HEK293 (cell line): ENCODE measurements at regions not wholly inside any gene's neighbourhood (a gene's known extent, or its start where the extent isn't known, plus 50 kb on each side); places are given as distances from the start of the nearest gene placed in this dataset.

Experiments
- CTCF ChIA-PET: fragments of 350-600 bp; formaldehyde crosslinking; extraction: SDS; loops from one replicate; lab custom pipeline; 2021; ENCODE audit warnings: antibody characterized with exemption; lab: Yijun Ruan, JAX
- POLR2A ChIA-PET: fragments of 300-600 bp; formaldehyde crosslinking; extraction: SDS; loops from one replicate; lab custom pipeline; 2020; ENCODE audit warnings: antibody characterized with exemption, inconsistent platforms; lab: Yijun Ruan, JAX
- H3K27ac ChIP-seq: fragments of 200-500 bp; sonication (Bioruptor generic); 2 replicates; pipeline ENCODE4 v1.5.1; 2014; ENCODE audit warnings: low read depth, low read length, control low read depth, inconsistent platforms; ENCODE audit errors: extremely low read depth
- H3K36me3 ChIP-seq, 2 experiments: fragments of 200-500 bp in 1 of 2; sonication (Bioruptor generic) in 1 of 2; 1 replicate in 1 of 2; 2 replicates in 1 of 2; pipeline ENCODE4 v1.5.1; 2014 to 2017; ENCODE audit warnings: inconsistent platforms in 2 of 2, low read length in 2 of 2; ENCODE audit not compliant: control insufficient read depth in 2 of 2, insufficient read depth in 1 of 2
- H3K4me1 ChIP-seq: fragments of 200-500 bp; sonication (Bioruptor generic); 2 replicates; pipeline ENCODE4 v1.5.1; 2014; ENCODE audit warnings: mild to moderate bottlenecking, low read length, inconsistent platforms; ENCODE audit not compliant: control insufficient read depth, insufficient read depth
- H3K4me3 ChIP-seq: 2 replicates; pipeline ENCODE4 v1.5.1; 2011; ENCODE audit warnings: low read depth, mild to moderate bottlenecking, control low read depth, low read length, moderate library complexity
- H3K9me3 ChIP-seq: fragments of 200-500 bp; sonication (Bioruptor generic); 2 replicates; pipeline ENCODE4 v1.5.1; 2014; ENCODE audit warnings: low read depth, low read length, inconsistent platforms; ENCODE audit not compliant: control insufficient read depth, insufficient read depth
- KLF16 ChIP-seq: fragments of 450-650 bp; formaldehyde crosslinking; IDR thresholded peaks from 2 replicates; pipeline ENCODE4 v1.5.1; 2017; ENCODE audit warnings: missing biosample characterization, missing genetic modification characterization
- SCRT1 ChIP-seq: fragments of 450-650 bp; formaldehyde crosslinking; IDR thresholded peaks from 2 replicates; pipeline ENCODE4 v1.5.1; 2016; ENCODE audit warnings: missing biosample characterization, missing genetic modification characterization, borderline replicate concordance
- SCRT2 ChIP-seq: fragments of 450-650 bp; formaldehyde crosslinking; IDR thresholded peaks from 2 replicates; pipeline ENCODE4 v1.5.1; 2016; ENCODE audit warnings: missing biosample characterization, missing genetic modification characterization
- YY1 ChIP-seq: fragments of 450-650 bp; formaldehyde crosslinking; IDR thresholded peaks from 2 replicates; pipeline ENCODE4 v1.5.1; 2018; ENCODE audit warnings: missing biosample characterization, missing genetic modification characterization
- ZBTB20 ChIP-seq: fragments of 450-650 bp; formaldehyde crosslinking; IDR thresholded peaks from 2 replicates; pipeline ENCODE4 v1.5.1; 2016; ENCODE audit warnings: missing biosample characterization, missing genetic modification characterization
- ZBTB49 ChIP-seq: fragments of 450-650 bp; formaldehyde crosslinking; IDR thresholded peaks from 2 replicates; pipeline ENCODE4 v1.5.1; 2016; ENCODE audit warnings: missing biosample characterization, missing genetic modification characterization, low read depth
- ZBTB7A ChIP-seq: fragments of 450-650 bp; formaldehyde crosslinking; IDR thresholded peaks from 2 replicates; pipeline ENCODE4 v1.5.1; 2016; ENCODE audit warnings: low read depth, missing biosample characterization, missing genetic modification characterization
- ZFHX2 ChIP-seq: fragments of 450-650 bp; formaldehyde crosslinking; conservative IDR thresholded peaks from 2 replicates; pipeline ENCODE4 v1.5.1; 2016; ENCODE audit warnings: missing biosample characterization, missing genetic modification characterization
- ZIC2 ChIP-seq: fragments of 450-650 bp; formaldehyde crosslinking; IDR thresholded peaks from 2 replicates; pipeline ENCODE4 v1.5.1; 2016; ENCODE audit warnings: missing biosample characterization, missing genetic modification characterization
- ZNF155 ChIP-seq: fragments of 450-650 bp; formaldehyde crosslinking; IDR thresholded peaks from 2 replicates; pipeline ENCODE4 v1.5.1; 2016; ENCODE audit warnings: missing biosample characterization, missing genetic modification characterization
- ZNF2 ChIP-seq: fragments of 450-650 bp; formaldehyde crosslinking; IDR thresholded peaks from 2 replicates; pipeline ENCODE4 v1.5.1; 2016; ENCODE audit warnings: missing biosample characterization, missing genetic modification characterization
- ZNF24 ChIP-seq: fragments of 450-650 bp; formaldehyde crosslinking; IDR thresholded peaks from 2 replicates; pipeline ENCODE4 v1.5.1; 2016; ENCODE audit warnings: missing biosample characterization, missing genetic modification characterization
- ZNF433 ChIP-seq: fragments of 450-650 bp; formaldehyde crosslinking; IDR thresholded peaks from 2 replicates; pipeline ENCODE4 v1.5.1; 2016; ENCODE audit warnings: missing biosample characterization, missing genetic modification characterization, low read depth
- ZNF558 ChIP-seq: fragments of 450-650 bp; formaldehyde crosslinking; IDR thresholded peaks from 2 replicates; pipeline ENCODE4 v1.5.1; 2016; ENCODE audit warnings: missing biosample characterization, missing genetic modification characterization
- ZSCAN16 ChIP-seq: fragments of 450-650 bp; formaldehyde crosslinking; IDR thresholded peaks from 2 replicates; pipeline ENCODE4 v1.5.1; 2016; ENCODE audit warnings: missing biosample characterization, missing genetic modification characterization
- ZSCAN23 ChIP-seq: fragments of 450-650 bp; formaldehyde crosslinking; IDR thresholded peaks from 2 replicates; pipeline ENCODE4 v1.5.1; 2016; ENCODE audit warnings: missing biosample characterization, missing genetic modification characterization
- TF ChIP-seq, protein P1 (sequence below): fragments of 450-650 bp; formaldehyde crosslinking; IDR thresholded peaks from 2 replicates; pipeline ENCODE4; 2016; ENCODE audit warnings: missing biosample characterization, missing genetic modification characterization
- TF ChIP-seq, protein P2 (sequence below): fragments of 450-650 bp; formaldehyde crosslinking; IDR thresholded peaks from 2 replicates; pipeline ENCODE4 v1.5.1; 2016; ENCODE audit warnings: missing biosample characterization, missing genetic modification characterization

GRCh38 chr3:55163421-55163820, 235.6 kb upstream of the LRTM1 start (continued):
- TF ChIP-seq ZFHX2 (no peak), SCRT1 (tag by site-specific recombination) (no peak), ZNF433 (tag by site-specific recombination) (no peak), YY1 (tag by site-specific recombination) (no peak), ZNF24 (tag by site-specific recombination) (no peak), ZBTB49 (tag by site-specific recombination) (no peak), ZNF2 (tag by site-specific recombination) (no peak)
- TF ChIP-seq, protein P1, sequence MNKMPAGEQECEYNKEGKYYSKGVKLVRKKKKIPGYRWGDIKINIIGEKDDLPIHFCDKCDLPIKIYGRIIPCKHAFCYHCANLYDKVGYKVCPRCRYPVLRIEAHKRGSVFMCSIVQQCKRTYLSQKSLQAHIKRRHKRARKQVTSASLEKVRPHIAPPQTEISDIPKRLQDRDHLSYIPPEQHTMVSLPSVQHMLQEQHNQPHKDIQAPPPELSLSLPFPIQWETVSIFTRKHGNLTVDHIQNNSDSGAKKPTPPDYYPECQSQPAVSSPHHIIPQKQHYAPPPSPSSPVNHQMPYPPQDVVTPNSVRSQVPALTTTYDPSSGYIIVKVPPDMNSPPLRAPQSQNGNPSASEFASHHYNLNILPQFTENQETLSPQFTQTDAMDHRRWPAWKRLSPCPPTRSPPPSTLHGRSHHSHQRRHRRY, result no peak
- TF ChIP-seq, protein P2, sequence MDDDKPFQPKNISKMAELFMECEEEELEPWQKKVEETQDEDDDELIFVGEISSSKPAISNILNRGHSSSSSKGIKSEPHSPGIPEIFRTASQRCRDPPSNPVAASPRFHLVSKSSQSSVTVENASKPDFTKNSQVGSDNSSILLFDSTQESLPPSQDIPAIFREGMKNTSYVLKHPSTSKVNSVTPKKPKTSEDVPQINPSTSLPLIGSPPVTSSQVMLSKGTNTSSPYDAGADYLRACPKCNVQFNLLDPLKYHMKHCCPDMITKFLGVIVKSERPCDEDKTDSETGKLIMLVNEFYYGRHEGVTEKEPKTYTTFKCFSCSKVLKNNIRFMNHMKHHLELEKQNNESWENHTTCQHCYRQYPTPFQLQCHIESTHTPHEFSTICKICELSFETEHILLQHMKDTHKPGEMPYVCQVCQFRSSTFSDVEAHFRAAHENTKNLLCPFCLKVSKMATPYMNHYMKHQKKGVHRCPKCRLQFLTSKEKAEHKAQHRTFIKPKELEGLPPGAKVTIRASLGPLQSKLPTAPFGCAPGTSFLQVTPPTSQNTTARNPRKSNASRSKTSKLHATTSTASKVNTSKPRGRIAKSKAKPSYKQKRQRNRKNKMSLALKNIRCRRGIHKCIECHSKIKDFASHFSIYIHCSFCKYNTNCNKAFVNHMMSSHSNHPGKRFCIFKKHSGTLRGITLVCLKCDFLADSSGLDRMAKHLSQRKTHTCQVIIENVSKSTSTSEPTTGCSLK (tag by site-specific recombination), result no peak

GRCh38 chr3:55162031-55162795, 234.4 kb upstream of the LRTM1 start:
- no peak overlapping the region for H3K27ac ChIP-seq
- H3K9me3 ChIP-seq, result no peaks in the 10 kb centered on the region
- TF ChIP-seq ZBTB49 (tag by site-specific recombination), result no peak
- no peak for TF ChIP-seq ZSCAN23 (tag by site-specific recombination)
- TF ChIP-seq ZBTB7A (tag by site-specific recombination), result no peak
- no peak for TF ChIP-seq SCRT2 (tag by site-specific recombination)
- no peak for TF ChIP-seq ZBTB20
- no peak for TF ChIP-seq ZSCAN16 (tag by site-specific recombination)
- no peak for TF ChIP-seq KLF16 (tag by site-specific recombination)
- no peak for TF ChIP-seq ZNF155 (tag by site-specific recombination)
- TF ChIP-seq ZIC2, result no peak
- TF ChIP-seq ZNF558 (tag by site-specific recombination), result no peak
- TF ChIP-seq, all 188 proteins: peak for 0
- ChIA-PET POLR2A (no interaction called here), CTCF (no interaction called here)
- Histone ChIP-seq H3K4me3 (no peak overlapping the region), H3K4me1 (no peaks in the 10 kb centered on the region; the same call in 1 of the 2 replicates), H3K36me3 (no peaks in the 10 kb centered on the region)
